Activated T-cell treated with anti-CD3 and anti-CD28 coated beads, Interleukin-2, amount 50 U/mL, for 4 hours (primary cell): ENCODE measurements at regions not wholly inside any gene's neighbourhood (a gene's known extent, or its start where the extent isn't known, plus 50 kb on each side); places are given as distances from the start of the nearest gene placed in this dataset.
"Not testable (repeated sequence)": the region's sequence is repeated elsewhere in the genome, so short reads cannot be mapped to it uniquely, and the experiment has no call there.

Source experiments
- ATAC-seq, 2 donors: fragments of 200-7000 bp; cut with Tn5 transposase; one replicate each; pipeline ENCODE4 v1.10.0; 2021
- DNase-seq: peaks from one replicate; pipeline ENCODE4 v3.0.0-alpha.2; 2020
- H3K27me3 Mint-ChIP-seq: one replicate; pipeline ENCODE4 v1.8.0; 2021; ENCODE audit warnings: low read depth, mixed read lengths
- H3K36me3 Mint-ChIP-seq: one replicate; pipeline ENCODE4 v1.8.0; 2022; ENCODE audit warnings: mixed read lengths; ENCODE audit not compliant: insufficient read depth
- H3K4me1 Mint-ChIP-seq: one replicate; pipeline ENCODE4 v1.8.0; 2021; ENCODE audit warnings: low read depth, mixed read lengths
- H3K4me3 Mint-ChIP-seq: one replicate; pipeline ENCODE4 v1.8.0; 2021; ENCODE audit warnings: mild to moderate bottlenecking, moderate library complexity, mixed read lengths
- H3K9me3 Mint-ChIP-seq: one replicate; pipeline ENCODE4 v1.8.0; 2021; ENCODE audit warnings: mixed read lengths

DNA sequence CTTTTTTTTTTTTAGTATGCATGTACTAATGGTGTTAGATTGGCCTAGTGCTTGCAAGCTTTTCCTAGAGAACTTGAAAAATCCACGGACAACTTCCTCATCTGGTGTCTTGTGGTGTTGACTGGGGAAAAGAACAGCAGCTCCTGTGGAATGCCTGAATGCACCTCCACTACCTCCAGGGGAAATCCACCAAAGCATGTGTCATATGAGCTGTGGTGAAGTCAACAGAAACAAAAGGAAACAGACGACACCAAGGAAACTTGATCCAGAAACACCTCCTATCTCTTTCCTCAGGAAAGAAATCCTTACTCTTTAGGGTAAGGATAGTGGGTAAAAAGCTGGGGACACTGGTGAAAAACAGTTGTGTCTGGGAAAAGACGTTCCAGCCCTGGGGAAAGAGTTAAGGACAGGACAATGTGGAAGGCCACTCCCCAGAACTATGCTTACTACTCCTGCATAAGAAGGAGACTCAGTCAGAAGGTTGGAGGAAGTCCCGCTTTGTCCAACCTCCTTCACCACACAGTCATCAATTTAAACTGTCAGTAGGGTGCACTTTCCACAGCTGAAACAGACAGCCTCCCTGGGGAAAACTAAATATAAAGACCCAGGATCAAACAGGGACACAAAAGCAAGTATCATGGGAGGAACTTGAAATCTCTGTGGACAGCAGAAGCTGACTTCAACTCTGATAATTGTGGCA, 468.8 kb downstream of the TMEM121 start:
- peaks cover 38% of the 10 kb centered on the region for H3K4me1 Mint-ChIP-seq
- not testable (repeated sequence) for H3K9me3 Mint-ChIP-seq, ATAC-seq, H3K27me3 Mint-ChIP-seq, H3K4me3 Mint-ChIP-seq, DNase-seq, H3K36me3 Mint-ChIP-seq

DNA sequence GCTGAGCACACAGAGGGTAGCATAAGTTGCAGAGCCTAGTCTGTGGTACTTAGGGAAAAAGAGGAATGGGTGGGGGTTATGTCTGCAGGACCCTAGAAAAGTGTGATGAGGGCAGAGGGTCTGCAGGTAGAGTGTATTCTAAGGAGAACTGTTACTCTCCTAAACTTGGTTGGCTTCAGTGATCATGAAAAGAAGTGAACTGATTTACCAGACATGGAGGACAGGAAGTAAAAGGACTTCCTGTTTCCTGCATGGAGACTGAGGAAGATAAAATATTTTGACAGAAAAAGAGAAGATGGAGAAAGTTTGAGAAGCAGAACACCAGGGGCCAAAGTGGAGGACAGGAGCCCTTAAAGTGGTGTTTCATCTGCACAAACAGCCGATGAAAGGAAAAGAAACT, 472.2 kb downstream of the TMEM121 start:
- ATAC-seq, H3K27me3 Mint-ChIP-seq, H3K9me3 Mint-ChIP-seq, DNase-seq, H3K36me3 Mint-ChIP-seq: not testable (repeated sequence)
- Mint-ChIP-seq H3K4me3 (peak overlapping the region; percentile 7), H3K4me1 (peaks cover 47% of the 10 kb centered on the region)

DNA sequence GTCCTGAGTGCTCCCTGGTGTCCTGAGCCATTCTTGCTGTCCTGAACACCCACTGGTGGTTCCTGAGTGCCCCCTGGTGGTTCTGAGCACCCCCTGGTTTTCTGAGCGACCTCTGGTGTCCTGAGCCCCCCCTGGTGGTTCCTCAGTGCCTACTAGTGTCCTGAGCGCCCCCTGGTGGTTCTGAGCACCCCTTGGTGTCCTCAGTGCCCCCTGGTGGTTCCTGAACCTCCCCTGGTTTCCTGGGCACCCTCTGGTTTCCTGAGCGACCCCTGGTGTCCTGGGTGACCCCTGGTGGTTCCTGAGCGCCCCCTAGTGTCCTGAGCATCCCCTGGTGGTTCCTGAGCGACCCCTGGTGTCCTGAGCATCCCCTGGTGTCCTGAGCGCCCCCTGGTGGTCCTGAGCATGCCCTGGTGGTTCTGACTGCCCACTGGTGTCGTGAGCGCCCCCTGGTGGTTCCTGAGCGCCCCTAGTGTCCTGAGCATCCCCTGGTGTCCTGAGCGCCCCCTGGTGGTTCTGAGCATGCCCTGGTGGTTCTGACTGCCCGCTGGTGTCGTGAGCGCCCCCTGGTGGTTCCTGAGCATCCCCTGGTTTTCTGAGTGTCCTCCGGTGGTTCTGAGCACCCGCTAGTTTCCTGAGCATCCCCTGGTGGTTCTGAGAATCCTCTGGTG, 473.1 kb downstream of the TMEM121 start:
- Mint-ChIP-seq H3K36me3 (no peaks in the 10 kb centered on the region), H3K4me1 (peaks cover 43% of the 10 kb centered on the region), H3K4me3 (no peak overlapping the region), H3K27me3 (no peaks in the 10 kb centered on the region), H3K9me3 (peaks cover 3% of the 10 kb centered on the region)
- DNase-seq (peak; percentile 79), ATAC-seq (peak; percentile 73 to 87)

DNA sequence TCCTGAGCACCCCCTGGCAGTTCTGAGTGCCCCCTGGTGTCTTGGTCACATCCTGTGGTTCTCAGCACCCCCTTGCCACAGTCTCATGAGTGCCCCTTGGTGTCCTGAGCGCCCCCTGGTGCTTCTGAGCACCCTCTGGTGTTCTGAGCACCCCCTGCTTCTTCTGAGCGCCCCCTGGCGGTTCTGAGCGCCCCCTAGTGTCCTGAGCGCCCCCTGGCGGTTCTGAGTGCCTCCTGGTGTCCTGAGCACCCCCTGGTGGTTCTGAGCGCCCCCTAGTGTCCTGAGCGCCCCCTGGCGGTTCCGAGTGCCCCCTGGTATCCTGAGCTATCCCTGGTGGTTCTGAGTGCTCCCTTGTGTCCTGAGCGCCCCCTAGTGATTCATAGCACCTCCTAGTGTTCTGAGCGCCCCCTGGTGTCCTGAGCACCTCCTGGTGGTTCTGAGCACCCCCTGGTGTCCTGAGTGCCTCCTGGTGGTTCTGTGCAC, 473.7 kb downstream of the TMEM121 start:
- not testable (repeated sequence) for H3K9me3 Mint-ChIP-seq, H3K36me3 Mint-ChIP-seq, H3K4me3 Mint-ChIP-seq, H3K27me3 Mint-ChIP-seq, DNase-seq
- ATAC-seq = peak; percentile 2 to 42
- peaks cover 43% of the 10 kb centered on the region for H3K4me1 Mint-ChIP-seq

DNA sequence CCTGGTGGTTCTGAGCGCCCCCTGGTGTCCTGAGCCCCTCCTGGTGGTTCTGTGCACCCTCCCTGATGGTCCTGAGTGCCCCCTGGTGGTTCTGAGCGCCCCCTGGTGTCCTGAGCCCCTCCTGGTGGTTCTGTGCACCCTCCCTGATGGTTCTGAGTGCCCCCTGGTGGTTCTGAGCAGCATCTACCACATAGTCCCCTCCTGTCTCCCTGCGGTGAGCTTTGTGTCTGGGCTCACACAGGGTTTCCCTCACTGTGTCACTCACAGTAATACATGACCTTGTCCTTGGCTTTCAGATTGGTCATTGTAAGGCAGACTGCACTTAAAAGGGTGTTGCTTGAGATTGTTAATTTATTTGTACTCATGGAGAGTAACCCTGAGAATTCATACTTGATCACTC, 474.9 kb downstream of the TMEM121 start:
- not testable (repeated sequence) for H3K36me3 Mint-ChIP-seq, H3K27me3 Mint-ChIP-seq, DNase-seq, H3K9me3 Mint-ChIP-seq, H3K4me3 Mint-ChIP-seq
- ATAC-seq = peak in 1 of 2 donors; percentile 15
- H3K4me1 Mint-ChIP-seq = peaks cover 54% of the 10 kb centered on the region

DNA sequence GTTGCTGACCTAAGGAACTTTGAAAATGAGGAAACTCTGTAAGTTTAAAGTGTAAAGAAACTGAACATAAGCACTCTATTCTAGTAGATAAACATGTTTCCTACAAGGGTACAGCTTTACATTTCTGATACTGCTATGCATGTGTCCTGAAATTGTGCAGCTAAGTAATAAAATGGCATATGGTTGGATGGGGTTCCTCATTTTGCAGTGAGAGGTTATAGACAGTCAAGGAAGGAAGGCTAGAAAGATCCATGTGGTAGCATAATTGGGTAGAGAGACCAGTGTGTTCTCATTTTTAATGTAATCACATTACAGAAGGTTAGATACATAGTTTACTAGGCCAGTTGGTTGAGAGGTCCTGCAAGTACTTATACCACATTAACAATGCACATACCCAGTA, 477.0 kb downstream of the TMEM121 start:
- Mint-ChIP-seq H3K36me3 (no peaks in the 10 kb centered on the region), H3K4me1 (peaks cover 53% of the 10 kb centered on the region), H3K27me3 (no peaks in the 10 kb centered on the region), H3K4me3 (no peak overlapping the region), H3K9me3 (peaks cover 3% of the 10 kb centered on the region)
- ATAC-seq (no peak), DNase-seq (no peak)

DNA sequence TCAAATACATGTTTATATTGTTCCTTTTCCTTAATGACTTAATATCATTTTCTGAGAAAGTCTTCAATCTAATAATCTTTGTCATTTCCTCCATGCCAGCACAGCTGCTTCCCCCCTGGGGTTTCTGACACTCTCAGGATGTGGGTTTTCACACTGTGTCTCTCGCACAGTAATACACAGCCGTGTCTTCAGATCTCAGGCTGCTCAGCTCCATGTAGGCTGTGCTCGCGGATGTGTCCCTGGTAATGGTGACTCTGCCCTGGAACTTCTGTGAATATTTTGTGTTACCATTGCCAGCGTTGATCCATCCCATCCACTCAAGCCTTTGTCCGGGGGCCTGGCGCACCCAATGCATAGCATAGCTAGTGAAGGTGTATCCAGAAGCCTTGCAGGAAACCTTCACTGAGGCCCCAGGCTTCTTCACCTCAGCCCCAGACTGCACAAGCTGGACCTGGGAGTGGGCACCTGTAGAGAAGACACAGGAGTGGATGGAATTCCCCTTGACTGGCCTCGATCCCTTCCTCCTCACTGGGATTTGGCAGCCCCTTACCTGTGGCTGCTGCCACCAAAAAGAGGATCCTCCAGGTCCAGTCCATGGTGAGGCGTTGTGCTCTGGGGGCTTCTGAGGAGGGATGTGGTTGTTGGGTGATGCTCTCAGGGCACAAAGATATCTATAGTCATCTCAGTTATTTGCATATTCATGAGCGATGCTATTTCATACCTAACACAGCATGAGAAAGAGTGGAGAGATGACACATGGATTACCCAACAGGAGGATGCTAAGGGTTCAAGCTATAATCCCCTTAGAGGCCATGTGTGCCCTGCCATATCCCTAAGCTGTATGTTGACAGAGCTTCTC, 478.8 kb downstream of the TMEM121 start:
- not testable (repeated sequence) for H3K27me3 Mint-ChIP-seq, H3K36me3 Mint-ChIP-seq, H3K9me3 Mint-ChIP-seq
- ATAC-seq (peak; percentile 91 to 94), DNase-seq (peak; percentile 60)
- Mint-ChIP-seq H3K4me1 (peaks cover 41% of the 10 kb centered on the region), H3K4me3 (peak overlapping the region; percentile 85)

DNA sequence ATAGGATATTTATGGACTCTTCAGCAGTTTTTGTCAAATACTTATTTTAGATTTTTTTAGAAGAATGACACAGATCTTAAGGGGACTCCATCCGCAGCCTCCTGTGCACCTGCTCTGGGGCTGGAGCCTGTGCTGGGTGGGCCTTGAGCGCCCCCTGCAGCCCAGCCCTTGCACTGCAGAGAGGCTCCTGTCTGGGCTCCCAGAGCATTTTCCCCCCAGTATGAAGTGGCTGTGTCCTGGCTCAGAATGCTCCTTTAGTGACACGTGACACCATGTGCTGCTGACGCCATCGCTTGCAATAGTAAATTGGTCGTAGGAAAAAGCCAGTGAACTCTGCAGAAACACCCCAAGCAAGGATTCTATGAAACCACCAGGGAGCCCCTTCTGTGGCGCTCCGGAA, 479.7 kb downstream of the TMEM121 start:
- peak; percentile 19 to 28 for ATAC-seq
- H3K4me3 Mint-ChIP-seq = peak overlapping the region; percentile 66
- H3K9me3 Mint-ChIP-seq, H3K36me3 Mint-ChIP-seq, H3K27me3 Mint-ChIP-seq: not testable (repeated sequence)
- peaks cover 44% of the 10 kb centered on the region for H3K4me1 Mint-ChIP-seq
- DNase-seq = peak; percentile 57

DNA sequence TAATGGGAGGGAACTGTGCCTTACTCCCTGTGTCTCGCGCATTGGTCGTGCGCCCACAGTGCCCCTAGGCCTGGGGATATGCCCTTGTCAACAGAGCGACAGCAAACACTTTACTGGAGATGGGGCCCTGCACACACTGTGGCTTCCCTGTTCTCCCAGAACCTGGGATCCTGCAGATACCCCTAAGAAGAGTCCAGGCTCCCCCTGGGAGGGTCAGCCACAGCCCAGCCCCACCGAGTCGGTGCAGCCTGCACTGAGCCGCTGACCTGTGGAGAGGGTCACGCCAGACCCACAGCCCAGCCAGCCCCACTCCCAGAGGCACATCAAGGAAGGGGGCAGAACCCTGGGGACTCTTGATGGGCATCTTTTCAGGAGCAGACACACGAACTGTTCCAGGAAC, 480.3 kb downstream of the TMEM121 start:
- H3K4me3 Mint-ChIP-seq = peak overlapping the region; percentile 66
- H3K9me3 Mint-ChIP-seq, DNase-seq, H3K27me3 Mint-ChIP-seq, ATAC-seq, H3K36me3 Mint-ChIP-seq: not testable (repeated sequence)
- peaks cover 46% of the 10 kb centered on the region for H3K4me1 Mint-ChIP-seq

DNA sequence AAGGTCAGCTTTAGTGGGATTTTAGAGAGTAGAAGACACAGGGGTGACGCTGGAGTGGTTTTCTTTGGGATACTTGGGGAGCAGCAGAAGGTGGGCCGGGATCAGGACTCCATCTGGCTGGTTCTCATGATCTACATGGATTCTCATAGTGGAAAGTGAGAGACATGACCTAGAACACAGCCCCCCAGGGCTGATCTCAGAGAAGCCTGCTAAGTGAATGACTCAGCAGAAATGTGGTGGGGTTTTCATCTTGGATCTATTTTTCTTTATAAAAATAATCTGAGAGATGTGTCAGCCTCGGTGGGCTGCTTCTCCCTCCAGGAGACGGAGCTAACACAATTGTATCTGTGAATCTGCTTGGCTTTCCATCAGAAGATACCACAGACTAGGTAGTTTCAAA, 484.4 kb downstream of the TMEM121 start:
- Mint-ChIP-seq H3K36me3 (no peaks in the 10 kb centered on the region), H3K4me1 (peaks cover 51% of the 10 kb centered on the region)

DNA sequence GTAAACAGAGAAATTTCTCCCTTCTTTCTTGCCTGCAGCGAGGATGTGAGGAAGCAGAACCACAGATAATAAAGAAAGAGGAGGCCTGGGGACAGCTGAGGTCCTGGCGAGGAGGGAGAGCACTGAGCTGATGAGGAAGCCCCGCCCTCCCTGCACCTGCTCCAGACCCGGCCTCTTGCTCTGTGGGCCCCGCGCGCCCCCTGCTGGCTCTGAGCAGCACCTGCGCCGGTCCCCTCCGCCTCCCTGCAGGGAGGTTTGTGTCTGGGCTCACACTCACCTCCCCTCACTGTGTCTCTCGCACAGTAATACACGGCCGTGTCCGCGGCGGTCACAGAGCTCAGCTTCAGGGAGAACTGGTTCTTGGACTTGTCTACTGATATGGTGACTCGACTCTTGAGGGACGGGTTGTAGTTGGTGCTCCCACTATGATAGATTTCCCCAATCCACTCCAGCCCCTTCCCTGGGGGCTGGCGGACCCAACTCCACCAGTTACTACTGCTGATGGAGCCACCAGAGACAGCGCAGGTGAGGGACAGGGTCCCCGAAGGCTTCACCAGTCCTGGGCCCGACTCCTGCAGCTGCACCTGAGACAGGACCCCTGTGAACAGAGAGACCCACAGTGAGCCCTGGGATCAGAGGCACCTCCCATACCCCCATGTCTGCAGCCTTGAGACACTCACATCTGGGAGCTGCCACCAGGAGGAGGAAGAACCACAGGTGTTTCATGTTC, 485.4 kb downstream of the TMEM121 start:
- Mint-ChIP-seq H3K4me3 (peak overlapping the region; percentile 51), H3K4me1 (peaks cover 50% of the 10 kb centered on the region)
- H3K27me3 Mint-ChIP-seq, ATAC-seq, H3K9me3 Mint-ChIP-seq, H3K36me3 Mint-ChIP-seq: not testable (repeated sequence)
- peak; percentile 86 for DNase-seq

More for the DNA sequence above, 484.4 kb downstream of the TMEM121 start:
- H3K27me3 Mint-ChIP-seq = no peaks in the 10 kb centered on the region
- H3K4me3 Mint-ChIP-seq = no peak overlapping the region
- DNase-seq (no peak), ATAC-seq (no peak)
- H3K9me3 Mint-ChIP-seq = peaks cover 3% of the 10 kb centered on the region

DNA sequence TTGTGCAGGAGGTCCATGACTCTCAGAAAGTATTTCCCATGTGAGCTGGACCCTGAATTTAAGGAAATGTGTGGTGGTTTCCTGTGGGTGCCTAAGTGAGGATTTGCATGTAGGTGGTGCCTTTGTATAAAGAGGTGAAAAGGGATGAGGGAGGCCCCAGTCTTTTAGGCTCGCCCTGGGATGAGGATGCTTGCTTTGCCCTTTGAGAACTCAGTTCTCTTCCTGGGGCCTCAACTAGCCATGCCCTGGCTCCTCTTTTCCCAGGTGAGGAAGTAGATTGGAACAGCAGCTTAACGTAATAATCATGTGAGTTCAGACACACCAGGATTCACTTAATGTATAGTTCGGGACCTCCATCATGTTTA, 486.0 kb downstream of the TMEM121 start:
- not testable (repeated sequence) for DNase-seq, H3K9me3 Mint-ChIP-seq, ATAC-seq, H3K27me3 Mint-ChIP-seq, H3K36me3 Mint-ChIP-seq
- peaks cover 50% of the 10 kb centered on the region for H3K4me1 Mint-ChIP-seq
- H3K4me3 Mint-ChIP-seq = peak overlapping the region; percentile 8

DNA sequence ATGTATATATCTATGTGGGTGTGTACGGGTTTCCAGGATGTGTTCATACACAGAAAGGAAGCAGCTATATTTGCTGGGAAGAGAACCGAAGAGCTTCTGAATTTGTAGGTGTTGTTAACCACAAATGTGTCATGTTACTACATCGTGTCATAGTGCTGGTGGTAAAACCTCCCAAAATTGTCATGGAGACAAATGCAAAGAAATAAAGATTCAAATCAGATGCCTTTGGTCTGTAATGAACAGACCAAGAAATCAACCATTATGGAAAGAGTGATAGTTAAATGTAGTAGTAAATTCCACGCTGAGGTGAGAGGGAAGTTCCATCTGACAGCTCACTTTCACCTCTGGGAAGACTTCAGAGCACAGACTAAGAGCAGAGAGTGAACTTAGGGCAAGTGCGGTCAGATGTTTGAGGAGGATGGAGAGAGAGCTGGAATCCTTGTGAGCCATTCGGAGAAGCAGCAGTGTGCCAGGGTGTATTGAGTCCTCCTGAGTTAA, 487.5 kb downstream of the TMEM121 start:
- ATAC-seq (peak; percentile 91 to 92), DNase-seq (no peak)
- Mint-ChIP-seq H3K36me3 (no peaks in the 10 kb centered on the region), H3K9me3 (peaks cover 3% of the 10 kb centered on the region), H3K27me3 (peaks cover under 1% of the 10 kb centered on the region), H3K4me1 (peaks cover 46% of the 10 kb centered on the region), H3K4me3 (peak overlapping the region; percentile 63)

DNA sequence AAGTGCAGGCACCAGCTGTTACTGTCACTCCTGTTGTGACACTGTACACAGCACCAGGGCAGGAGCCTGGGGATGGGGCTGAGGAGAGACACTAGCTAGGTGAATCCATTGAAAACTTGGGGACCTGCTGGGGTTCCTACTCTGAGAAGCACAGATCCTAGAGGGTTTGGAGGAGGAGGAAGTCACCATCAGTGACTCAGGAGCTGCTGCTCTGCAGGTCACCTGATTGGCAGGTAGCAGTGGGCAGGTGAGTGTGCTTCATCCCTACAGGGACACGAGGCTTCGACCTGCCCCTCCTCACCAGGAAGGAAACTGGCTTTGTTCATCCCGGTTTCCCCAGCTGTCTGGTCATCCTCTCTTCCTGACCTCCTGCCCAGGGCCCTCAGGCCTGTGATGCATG, 491.6 kb downstream of the TMEM121 start:
- not testable (repeated sequence) for DNase-seq, ATAC-seq, H3K9me3 Mint-ChIP-seq, H3K4me3 Mint-ChIP-seq, H3K27me3 Mint-ChIP-seq, H3K36me3 Mint-ChIP-seq
- peaks cover 47% of the 10 kb centered on the region for H3K4me1 Mint-ChIP-seq
